ENCODE measurements at regions not wholly inside any gene's neighbourhood (a gene's known extent, or its start where the extent isn't known, plus 50 kb on each side); places are given as distances from the start of the nearest gene placed in this dataset.

DNA sequence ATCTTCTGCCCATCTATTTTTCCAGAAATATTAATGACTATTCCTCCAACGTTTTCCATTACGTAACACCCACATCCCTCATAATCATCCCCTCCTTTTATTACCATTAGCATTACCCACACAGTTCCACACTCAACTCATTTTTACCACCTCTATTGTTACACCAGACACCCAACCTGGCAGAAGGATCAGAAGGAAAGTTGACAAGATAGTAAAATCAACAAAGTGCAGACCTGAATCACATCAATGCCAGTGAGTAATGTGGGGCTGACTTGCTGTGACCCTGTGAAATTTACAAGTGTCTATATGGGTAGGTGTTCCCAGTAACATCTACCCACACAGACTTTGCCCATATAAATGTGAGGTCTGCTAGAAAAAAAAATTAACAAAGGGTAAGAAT is 568.2 kb downstream of the MAFB start:
- DNase-seq = no peak

DNA sequence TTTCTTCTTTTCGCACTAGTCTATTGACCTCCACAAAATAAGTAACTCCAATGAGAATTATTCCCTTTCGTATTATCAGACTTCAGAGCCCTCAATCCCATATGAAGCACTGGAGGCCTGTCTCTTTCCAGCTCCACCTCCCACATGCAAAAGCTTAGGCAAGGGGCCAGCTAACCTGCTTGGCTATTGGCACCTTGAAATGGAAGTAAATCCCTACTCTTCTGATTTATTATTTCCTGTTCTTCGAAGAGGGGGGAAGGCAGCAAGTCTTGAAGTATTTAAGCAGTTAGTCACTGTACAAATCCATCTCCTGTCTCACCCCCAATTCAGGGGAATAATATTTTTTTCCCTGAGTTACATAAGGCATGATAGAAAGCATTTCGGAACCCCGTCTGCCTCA is 577.8 kb downstream of the MAFB start:
- DNase-seq = no peak

DNA sequence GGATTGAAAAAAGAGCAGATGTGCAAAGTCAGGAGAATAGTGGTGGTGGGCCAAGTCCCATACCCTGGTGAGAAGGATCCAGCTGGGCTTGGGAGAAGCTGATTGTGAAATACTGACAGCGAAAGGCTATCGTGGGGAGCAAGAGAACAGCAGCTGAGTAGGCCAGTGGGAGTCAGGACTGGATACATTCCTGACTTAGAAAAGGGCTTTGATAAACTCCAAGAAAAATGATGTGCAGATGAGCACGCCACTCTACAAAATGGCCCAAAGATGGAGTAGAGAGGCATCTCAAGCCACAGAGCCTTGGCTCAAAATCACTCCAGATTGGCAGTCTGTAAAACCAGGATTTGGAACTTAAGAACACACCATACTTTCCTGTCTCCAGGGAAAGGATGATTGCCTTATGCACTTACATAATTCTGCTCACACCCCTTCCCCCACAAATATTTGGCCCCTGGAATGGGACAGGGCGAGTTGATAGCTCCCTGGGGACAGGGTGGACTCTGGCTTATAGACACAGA is 578.7 kb downstream of the MAFB start:
- DNase-seq = no peak

DNA sequence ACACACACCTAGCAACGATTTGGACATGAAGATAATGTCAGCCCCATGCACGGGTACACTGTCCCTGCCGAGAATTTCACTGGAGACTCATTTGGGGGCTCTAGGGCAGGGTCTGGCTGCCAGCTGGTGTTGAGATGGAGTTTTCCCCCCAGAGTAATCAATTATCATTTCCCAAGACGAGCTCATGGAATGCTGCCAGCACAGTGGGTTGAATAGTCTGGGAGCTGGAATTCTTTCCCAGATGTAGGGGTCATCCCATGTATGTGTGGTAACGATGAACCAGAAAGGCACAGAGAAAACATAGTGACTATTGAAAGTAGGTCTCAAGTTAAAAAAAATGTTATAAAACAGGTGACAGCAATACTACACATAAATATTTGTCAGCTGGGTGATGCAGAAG is 579.9 kb downstream of the MAFB start:
- no peak for DNase-seq

DNA sequence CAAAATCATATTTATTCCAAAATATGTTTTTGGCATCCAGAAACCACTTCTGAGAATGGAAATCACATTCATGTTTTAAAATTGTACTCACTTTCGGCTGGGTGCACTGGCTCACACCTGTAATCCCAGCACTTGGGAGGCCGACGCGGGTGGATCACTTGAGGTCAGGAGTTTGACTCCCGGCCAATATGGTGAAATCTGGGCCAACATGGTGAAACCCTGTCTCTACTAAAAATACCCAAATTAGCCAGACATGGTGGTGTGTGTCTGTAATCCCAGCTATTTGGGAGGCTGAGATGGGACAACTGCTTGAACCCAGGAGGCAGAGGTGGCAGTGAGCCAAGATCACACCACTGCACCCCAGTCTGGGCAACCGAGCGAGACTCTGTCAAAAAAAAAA is 580.7 kb downstream of the MAFB start:
- DNase-seq = no peak

DNA sequence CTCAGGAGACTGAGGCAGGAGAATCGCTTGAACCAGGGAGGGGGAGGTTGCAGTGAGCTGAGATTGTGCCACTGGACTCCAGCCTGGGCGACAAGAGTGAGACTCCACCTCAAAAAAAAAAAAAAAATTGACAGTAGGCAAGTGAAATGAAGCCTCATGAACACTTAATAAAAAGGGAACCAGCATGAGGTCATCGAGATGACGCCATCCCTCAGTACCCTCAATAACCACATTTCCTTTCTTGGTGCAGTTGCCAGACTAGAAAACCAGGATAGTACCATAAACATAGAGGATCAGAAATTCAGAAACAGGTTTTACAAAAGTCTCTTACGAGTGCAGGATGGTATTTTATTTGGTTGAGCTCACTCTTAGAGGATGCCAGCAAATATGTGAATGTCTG is 584.1 kb downstream of the MAFB start:
- DNase-seq = no peak

DNA sequence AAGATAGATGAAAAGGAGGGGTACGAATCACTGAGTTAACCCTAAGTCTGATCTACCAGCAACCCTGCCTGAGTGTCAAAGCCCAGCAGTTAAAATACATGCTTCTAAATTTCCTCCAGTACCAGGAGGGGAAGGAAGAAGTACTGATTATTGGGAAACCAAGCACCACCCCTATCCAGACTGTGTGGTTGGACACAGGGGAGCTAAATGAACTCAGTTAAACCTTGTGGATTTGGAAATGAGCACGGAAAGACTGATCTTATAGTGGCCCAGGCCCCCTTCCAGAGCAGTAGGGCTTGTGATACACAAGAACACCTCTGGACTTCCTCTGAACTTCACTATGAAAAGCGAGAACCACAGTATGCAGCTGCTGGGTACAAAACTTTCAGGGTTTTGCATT is 585.6 kb downstream of the MAFB start:
- DNase-seq = no peak

DNA sequence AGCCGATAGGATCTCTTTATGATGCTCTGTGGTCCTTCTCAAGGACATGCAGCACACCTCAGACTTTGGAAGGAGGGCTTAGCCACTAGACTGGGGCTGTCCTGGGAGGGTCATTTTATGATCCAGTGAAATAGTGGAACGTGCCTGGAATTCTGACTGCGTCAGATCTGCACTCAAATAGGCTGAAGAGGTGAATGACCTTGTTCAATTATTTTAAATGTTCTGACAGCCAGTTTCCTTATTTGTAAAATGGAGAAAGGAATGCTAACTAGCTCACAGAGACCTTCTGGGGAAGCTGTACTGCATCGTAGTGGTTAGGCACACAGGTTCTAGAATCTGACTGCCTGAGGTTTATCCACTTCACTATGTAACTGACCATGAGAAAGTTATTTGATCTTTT is 587.5 kb downstream of the MAFB start:
- no peak for DNase-seq

DNA sequence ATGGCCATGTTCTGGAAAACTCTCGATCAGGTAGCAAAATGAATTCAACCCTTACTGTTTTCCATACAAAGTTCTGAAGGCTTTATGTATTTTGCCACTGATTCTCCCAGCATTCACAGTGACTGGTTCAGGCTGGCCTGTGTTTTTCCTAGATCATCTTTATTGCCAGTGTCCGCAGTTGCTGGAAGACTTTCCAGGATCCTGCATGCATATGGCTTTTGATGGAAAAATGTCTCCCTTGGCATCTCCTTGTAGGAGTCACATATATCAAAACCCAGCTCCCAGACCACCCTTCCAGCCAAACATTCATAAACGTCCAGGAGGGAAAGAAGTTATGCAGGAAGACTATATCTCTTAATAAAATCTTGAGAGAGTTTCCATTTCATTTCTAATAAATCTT is 588.8 kb downstream of the MAFB start:
- DNase-seq = no peak

DNA sequence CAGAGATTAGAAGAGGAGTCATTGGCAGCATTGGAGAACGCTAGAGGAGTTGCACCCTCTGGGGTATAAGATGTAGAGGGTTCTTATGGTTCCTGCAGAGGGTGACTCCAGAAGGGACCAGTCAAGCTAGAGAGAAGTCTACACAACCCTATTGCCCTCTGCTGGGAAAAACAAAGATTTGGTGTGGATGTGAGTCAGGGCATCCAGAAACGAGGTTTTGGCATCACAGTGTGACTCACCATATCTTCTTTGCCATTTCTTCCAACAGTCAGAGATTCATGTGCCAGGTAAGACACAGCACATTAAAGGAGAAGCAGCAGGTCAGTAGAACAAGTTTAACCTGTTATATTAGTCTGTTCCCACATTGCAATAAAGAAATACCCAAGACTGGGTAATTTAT is 598.8 kb downstream of the MAFB start:
- DNase-seq = no peak

DNA sequence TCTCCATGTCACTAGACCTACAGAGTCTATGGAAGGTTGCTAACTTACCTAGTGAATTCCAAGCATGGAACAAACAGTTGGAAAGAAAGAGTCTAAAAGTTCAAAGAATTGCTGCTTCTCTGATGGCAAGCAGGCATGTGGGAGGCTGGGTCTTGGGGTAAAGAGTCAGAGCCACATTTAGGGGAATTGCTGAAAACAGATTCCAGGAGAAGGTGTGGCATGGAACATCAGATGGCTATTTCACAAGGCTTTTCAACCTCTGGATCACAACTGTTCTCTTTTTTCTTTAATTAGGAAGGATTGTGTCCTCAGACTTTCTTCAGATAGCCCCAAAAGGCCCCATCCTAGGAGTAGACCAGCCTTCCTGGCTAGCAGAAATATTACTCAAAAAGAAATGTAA is 601.5 kb downstream of the MAFB start:
- no peak for DNase-seq

DNA sequence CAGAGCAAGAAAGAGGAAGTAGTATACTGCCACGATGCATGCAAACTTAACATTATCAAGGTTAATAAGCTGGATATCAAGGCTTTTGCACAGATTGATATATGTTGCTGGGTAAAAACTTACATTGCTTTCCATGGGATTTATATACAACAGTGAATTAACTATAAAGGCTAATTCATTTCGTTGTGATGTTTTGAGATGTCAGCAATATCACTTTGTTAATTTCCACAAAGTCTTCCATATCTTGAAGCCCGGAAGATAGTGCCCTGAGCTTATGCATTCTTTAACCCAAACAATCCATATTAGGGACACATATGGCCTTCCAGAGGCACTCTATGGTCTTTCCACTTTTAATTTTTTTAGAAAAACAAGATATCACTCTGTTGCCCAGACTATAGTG is 603.5 kb downstream of the MAFB start:
- DNase-seq = no peak

DNA sequence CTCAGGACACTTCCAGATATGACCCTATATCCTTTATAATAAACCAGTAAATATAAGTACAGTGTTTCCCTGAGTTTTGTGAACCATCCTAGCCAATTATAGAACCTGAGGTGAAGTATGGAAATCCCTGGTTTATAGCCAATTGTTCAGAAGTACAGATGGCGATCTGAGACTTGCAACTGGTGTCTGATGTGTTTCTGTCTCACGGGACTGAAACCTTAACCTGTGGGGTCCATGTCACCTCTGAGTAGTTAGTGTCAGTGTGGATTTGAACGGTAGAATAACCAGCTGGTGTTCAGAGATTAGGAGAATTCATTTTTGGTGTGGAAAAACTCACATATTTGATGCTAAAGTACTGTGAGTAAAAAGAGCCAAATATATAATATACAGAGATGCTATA is 606.6 kb downstream of the MAFB start:
- no peak for DNase-seq

DNA sequence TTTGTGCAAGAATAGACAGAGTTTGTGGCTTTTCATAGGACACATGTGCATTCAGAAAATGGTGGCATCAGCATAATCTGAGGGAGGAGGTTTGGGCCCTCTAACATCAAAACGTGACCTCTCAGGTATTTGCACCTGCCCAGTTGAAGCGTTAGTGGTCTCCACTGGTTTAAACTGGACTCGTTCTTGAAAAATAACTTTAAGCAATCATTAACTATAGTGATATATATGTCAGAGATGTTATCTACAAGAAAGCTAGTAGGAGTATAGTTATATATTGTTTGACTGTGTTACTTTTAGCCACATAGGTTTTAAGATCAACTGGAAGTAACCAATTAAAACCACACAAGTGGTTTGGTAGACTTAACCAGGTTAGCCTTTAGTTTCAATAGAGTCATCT is 607.4 kb downstream of the MAFB start:
- DNase-seq = no peak

DNA sequence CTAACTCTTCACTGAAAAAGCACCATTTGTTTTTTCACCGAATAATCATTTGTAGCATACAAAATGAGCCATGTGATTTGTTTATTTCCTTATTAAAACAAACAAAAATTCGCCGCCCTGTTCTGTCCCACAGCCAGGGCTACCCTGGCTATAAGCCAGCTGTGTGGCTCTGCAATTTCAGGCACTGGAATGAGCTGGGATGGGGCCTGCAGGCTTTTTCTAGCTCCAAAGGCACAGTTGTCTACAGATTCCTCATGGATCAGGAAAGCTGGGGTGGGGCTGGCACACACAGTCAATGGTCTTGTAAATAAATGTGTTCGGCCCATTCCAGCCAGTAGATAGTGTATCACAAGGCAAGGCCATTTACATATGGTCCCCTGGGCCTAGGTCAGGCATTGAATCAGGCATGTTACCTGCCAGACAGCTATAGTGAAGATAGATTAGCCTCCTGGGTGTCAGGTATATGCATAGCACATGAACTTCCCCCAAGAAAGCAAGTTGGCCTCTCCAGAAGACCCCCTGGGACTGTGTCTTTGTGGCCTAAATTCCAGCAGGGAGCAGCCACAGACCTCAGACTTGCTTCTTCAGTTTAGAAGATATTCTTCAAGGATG is 608.9 kb downstream of the MAFB start:
- no peak for DNase-seq

DNA sequence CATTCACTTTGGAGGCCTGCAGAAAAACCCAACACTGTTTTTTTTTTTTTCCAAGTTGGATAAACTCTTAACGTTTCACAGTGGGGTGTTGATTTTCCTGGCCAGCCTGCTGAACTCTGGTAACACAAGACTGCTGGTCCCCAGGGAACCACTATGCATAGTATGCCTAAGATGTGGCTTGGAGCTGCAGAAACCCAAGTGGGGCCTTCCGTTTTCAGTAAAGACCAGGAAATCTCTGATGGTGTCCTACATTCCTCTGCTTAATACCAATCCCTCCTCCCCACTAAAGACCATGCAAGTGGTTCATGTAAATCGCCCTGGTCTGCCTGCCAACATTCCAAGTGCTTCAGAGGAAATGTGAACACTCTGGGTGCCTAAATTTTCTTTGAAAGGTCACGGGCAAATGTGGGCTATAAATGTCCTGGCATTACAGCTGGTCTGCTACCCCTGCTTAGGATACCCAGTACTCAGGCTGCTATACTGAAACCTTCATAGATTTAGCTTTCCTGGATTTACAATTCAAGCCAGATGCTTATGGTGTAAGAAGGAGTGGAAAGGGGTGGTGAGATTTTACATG is 615.4 kb downstream of the MAFB start:
- DNase-seq = no peak

DNA sequence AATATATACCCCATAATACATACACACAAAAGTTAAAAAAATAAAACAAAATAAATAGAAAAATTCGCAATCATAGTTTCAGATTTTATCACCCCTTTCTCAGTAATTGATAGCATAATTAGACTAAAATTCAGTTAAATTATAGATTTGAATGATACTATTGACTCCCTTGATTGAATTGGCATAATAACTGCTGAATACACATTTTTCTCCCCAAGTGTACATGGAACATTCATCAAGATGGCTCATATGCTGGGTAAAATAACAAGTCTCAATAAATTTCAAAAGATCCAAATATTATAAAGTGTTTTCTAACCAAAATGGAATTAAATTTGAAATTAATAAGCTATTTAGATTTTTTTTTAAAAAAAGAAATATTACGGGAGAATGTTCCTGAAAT is 616.1 kb downstream of the MAFB start:
- DNase-seq = no peak

DNA sequence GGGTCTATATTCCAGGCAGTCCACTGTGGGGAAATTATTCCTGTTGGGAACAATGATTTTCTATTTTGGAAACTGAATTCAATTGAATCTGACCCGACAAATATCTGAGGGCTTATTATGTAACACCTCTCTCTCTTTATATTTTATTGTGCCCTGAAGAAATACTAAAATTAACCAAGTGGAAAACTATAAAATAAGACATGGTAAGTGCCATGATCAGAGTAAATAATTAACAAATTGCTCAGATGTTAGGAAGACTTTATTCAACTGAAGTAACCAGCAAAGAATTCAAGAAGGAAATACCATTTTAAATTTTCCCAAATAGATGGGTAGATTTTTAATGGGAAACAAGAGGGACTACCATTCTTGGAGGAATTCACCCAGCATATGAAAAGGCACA is 632.9 kb downstream of the MAFB start:
- no peak for DNase-seq

DNA sequence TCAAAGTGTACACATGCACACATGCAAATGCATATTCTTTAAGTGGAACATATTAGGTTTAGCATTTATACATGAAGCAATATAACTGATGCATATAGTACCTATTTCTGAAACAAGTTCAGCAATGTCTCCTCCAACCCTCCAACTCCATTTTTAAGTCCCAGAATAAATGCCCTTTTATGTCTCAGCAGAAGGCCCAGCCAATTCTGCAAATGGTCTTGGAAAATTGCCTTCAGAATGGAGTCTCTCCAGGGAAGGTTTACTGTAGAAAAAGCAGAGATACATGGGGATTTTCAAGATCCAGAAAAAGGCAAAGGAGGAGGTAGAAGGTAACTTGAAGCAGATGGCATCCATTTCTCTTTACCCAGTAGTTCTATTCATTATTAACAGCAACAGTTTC is 633.3 kb downstream of the MAFB start:
- no peak for DNase-seq

DNA sequence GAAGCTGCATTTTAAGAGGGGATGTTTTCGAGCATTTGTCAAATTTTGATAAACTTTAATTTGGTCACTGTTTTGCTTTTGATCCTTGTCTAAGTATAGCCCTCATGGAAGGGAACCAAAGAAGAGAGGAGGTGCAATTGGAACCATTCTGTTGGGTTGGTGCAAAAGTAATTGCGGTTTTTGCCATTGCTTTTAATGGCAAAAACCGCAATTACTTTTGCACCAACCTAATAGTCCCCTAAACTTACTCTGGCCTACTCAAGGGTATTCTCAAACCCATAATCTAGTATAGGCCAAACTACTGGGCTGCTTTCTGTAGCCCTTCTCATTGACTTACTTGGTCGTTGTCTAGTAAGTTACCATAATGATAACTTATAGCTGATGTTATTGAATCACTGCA is 634.7 kb downstream of the MAFB start:
- no peak for DNase-seq

DNA sequence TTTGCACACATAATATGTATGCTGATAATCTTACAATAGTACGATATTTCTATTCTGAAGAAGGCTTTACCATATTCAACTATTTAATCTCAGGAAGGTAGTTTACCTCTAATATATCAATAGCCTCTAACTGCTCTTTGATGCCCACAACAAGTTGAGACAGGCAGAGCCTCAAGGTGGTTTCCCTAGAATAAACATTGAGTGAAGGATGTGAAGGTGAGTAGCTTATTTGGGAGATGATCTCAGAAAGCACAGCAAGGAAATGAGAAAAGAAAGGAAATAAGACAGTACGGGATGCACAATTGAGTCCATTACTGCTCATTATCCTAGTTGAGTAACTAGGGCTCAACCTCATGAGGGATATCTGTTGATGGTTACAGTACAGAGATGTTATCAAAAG is 638.4 kb downstream of the MAFB start:
- no peak for DNase-seq

DNA sequence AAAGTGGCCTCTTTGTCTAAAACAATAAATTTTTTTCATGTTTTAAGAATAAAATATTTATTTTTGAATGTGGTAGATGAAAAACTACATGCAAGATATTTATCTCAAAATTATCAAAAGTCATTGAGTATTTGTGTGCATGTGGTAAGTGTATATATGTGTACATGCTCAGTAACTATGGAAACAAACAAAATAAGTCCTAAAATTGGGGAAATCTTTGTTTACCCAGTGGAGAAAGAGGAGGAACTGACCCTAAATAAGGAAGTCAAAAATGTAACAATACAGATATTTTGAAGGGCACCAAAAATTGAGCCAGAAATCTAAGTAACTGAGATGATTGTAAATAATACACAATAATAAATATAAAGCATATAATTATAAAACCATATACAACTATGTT is 639.2 kb downstream of the MAFB start:
- DNase-seq = no peak

DNA sequence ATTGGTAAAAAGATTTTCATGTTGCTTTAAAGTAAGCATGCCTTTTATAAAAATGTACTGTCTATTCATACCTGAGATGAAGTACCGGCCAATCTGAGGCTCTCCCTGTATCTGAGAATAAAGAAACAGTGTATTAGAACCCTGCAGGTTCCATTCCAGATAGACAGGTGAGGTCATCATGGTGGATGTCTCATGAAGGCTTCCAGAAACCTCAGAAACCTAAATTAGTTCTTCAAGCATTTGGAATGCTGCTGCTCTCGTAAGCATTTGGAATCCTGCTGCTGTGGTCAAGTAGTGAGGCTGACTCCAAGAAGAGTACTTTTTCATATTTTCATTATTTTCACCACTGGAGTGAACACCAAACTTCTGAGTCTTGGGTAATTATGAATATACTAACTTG is 642.3 kb downstream of the MAFB start:
- no peak for DNase-seq

DNA sequence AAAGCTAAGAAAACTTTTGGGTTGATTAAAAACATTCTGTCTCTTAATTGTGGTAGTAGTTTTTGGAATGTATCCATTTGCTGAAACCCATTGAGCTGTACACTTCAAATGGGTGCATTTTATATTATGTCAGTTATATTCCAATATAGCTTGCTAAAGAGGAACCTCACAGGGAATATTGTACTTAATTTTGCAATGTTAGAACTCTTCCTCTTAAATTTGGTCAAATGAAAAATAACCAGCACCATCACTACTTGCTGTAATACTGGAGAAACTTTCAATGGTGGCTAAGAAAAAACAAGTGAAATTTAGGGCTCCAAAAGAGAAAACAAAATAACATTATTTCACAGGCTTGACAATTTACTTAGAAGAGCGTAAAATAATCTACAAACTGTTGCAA is 651.5 kb downstream of the MAFB start:
- no peak for DNase-seq

DNA sequence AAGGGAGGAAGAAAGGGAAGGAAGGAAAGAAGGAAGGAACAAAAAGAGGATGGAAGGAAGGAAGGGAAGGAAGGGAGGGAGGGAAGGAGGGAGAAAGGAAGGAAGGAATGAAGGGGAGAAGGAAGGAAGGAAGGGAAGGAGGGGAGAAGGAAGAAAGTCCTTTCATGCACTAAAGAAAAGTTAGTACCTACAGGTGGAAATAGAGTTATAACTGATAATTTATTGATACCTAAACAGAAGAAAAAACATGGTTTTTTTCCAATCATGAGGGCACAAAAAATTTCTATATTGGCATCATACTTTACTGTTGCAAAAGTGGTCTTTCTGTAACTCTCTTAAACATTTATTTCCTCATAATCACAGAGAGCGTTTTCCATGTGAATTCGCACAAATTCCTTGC is 659.4 kb downstream of the MAFB start:
- no peak for DNase-seq
